GM23338 (cell line): ENCODE measurements at regions not wholly inside any gene's neighbourhood (a gene's known extent, or its start where the extent isn't known, plus 50 kb on each side); places are given as distances from the start of the nearest gene placed in this dataset.

ENCODE experiments used
- ATAC-seq: fragments of 200-7000 bp; cut with Tn5 transposase; 3 replicates; pipeline ENCODE4 v1.9.1; 2020
- DNase-seq: peaks from one replicate; pipeline ENCODE4 v3.0.0-alpha.2; 2015; ENCODE audit warnings: low spot score
- H2AFZ ChIP-seq: fragments of 200-600 bp; sonication (generic); 2 replicates; pipeline ENCODE4 v1.8.0; 2016; ENCODE audit warnings: antibody characterized with exemption, mild to moderate bottlenecking, moderate library complexity
- H3F3A ChIP-seq: fragments of 200-600 bp; sonication (generic); replicated peaks from 2 replicates; pipeline ENCODE4 v1.8.0; 2017; ENCODE audit warnings: antibody characterized with exemption, mixed run types, low read depth
- H3K27ac ChIP-seq: fragments of 200-600 bp; sonication (generic); 2 replicates; pipeline ENCODE4 v1.6.1; 2016; ENCODE audit warnings: low read depth
- H3K27me3 ChIP-seq: fragments of 200-600 bp; sonication (generic); 2 replicates; pipeline ENCODE4 v1.8.0; 2016; ENCODE audit warnings: mild to moderate bottlenecking, mixed run types, moderate library complexity; ENCODE audit not compliant: insufficient read depth
- H3K36me3 ChIP-seq: fragments of 200-600 bp; sonication (generic); 2 replicates; pipeline ENCODE4 v1.8.0; 2016; ENCODE audit warnings: mild to moderate bottlenecking; ENCODE audit not compliant: insufficient read depth
- H3K4me1 ChIP-seq: fragments of 200-600 bp; sonication (generic); 2 replicates; pipeline ENCODE4 v1.8.0; 2016; ENCODE audit warnings: mild to moderate bottlenecking, moderate library complexity; ENCODE audit not compliant: insufficient read depth
- H3K4me2 ChIP-seq: fragments of 200-600 bp; sonication (generic); 2 replicates; pipeline ENCODE4 v1.7.1; 2017; ENCODE audit warnings: mixed run types
- H3K4me3 ChIP-seq: fragments of 200-600 bp; sonication (generic); 2 replicates; pipeline ENCODE4 v1.6.1; 2016; ENCODE audit warnings: mixed run types
- H3K79me2 ChIP-seq: fragments of 200-600 bp; sonication (generic); replicated peaks from 2 replicates; pipeline ENCODE4 v1.8.0; 2017; ENCODE audit warnings: mild to moderate bottlenecking; ENCODE audit not compliant: insufficient read depth
- H3K9me2 ChIP-seq: fragments of 200-600 bp; sonication (generic); 2 replicates; pipeline ENCODE4 v1.8.0; 2017; ENCODE audit not compliant: insufficient read depth
- H4K20me1 ChIP-seq: fragments of 200-600 bp; sonication (generic); replicated peaks from 2 replicates; pipeline ENCODE4 v1.8.0; 2017; ENCODE audit warnings: mild to moderate bottlenecking; ENCODE audit not compliant: insufficient read depth
- H3K27ac Mint-ChIP-seq: 2 replicates; pipeline ENCODE4 v1.8.0; 2020; ENCODE audit warnings: inconsistent platforms, mild to moderate bottlenecking, moderate library complexity, mixed read lengths
- H3K27me3 Mint-ChIP-seq: 3 replicates; pipeline ENCODE4 v1.8.0; 2022; ENCODE audit warnings: low read depth, mild to moderate bottlenecking, moderate library complexity, mixed read lengths, inconsistent platforms; ENCODE audit not compliant: insufficient read depth, poor library complexity
- H3K36me3 Mint-ChIP-seq: 3 replicates; pipeline ENCODE4 v1.8.0; 2021; ENCODE audit warnings: low read depth, mild to moderate bottlenecking, inconsistent platforms, moderate library complexity, mixed read lengths
- H3K4me1 Mint-ChIP-seq: 3 replicates; pipeline ENCODE4 v1.8.0; 2020; ENCODE audit warnings: mild to moderate bottlenecking, inconsistent platforms, mixed read lengths
- H3K4me3 Mint-ChIP-seq: 3 replicates; pipeline ENCODE4 v1.8.0; 2021; ENCODE audit warnings: moderate library complexity, mild to moderate bottlenecking, inconsistent platforms, mixed read lengths
- H3K9me3 Mint-ChIP-seq: 3 replicates; pipeline ENCODE4 v1.8.0; 2020; ENCODE audit warnings: moderate library complexity, mild to moderate bottlenecking, inconsistent platforms, mixed read lengths
- EZH2 ChIP-seq: fragments of 200-600 bp; sonication (generic); IDR thresholded peaks from one replicate; pipeline ENCODE4 v1.8.0; 2017; ENCODE audit warnings: antibody characterized with exemption, mild to moderate bottlenecking, low read depth; ENCODE audit not compliant: unreplicated experiment
- EZH2phosphoT487 ChIP-seq: fragments of 200-600 bp; sonication (generic); IDR thresholded peaks from one replicate; pipeline ENCODE4 v1.8.1; 2018; ENCODE audit warnings: antibody characterized with exemption; ENCODE audit not compliant: unreplicated experiment
- POLR2AphosphoS5 ChIP-seq: IDR thresholded peaks from 2 replicates; pipeline ENCODE4 v1.6.1; 2016; ENCODE audit warnings: antibody characterized with exemption, low read depth
- STAT1 ChIP-seq: IDR thresholded peaks from one replicate; pipeline ENCODE4 v1.6.1; 2016; ENCODE audit warnings: antibody characterized with exemption; ENCODE audit not compliant: unreplicated experiment
- ZNF114 ChIP-seq: fragments of 250-450 bp; sonication (Bioruptor Pico); IDR thresholded peaks from 2 replicates; pipeline ENCODE4 v1.5.0; 2020; ENCODE audit warnings: mild to moderate bottlenecking, moderate library complexity
- ZNF331 ChIP-seq: fragments of 250-450 bp; sonication (Bioruptor Pico); IDR thresholded peaks from 2 replicates; pipeline ENCODE4 v1.5.0; 2020; ENCODE audit warnings: low read depth, mild to moderate bottlenecking, moderate library complexity
- TF ChIP-seq, protein P1 (sequence below), 2 experiments: fragments of 200-600 bp in 1 of 2; sonication (generic) in 1 of 2; conservative IDR thresholded peaks; 2 replicates each; pipeline versions ENCODE4 v1.5.1 to v1.6.1; 2016 to 2017; ENCODE audit warnings: antibody characterized with exemption in 2 of 2, low read depth in 2 of 2, mild to moderate bottlenecking in 2 of 2, moderate library complexity in 1 of 2
- TF ChIP-seq, protein P2 (sequence below): fragments of 250-450 bp; sonication (Bioruptor Pico); IDR thresholded peaks from 2 replicates; pipeline ENCODE4 v1.5.0; 2020; ENCODE audit warnings: mild to moderate bottlenecking, moderate library complexity

DNA sequence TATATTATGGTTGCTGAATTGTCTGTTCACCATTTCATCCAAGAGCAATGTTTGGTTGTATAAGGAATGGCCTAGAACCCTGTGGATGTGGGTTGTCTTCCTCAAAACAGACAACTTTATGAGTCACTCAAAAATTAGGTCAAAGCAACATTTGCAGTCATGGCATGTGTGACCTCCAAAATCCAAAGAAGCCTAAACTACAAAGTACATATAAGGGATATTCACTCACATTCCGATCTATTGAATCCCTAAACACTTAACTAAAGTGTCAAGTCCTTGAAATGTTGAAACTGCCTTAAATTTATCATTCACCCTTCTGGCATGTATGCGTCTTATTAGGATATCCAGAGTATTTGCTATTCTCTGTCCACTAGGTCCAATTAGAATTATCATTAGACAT is 491.5 kb downstream of the NUF2 start (continued):
- TF ChIP-seq EZH2, result no peak
- TF ChIP-seq ZNF114, result no peak
- TF ChIP-seq, protein P1, sequence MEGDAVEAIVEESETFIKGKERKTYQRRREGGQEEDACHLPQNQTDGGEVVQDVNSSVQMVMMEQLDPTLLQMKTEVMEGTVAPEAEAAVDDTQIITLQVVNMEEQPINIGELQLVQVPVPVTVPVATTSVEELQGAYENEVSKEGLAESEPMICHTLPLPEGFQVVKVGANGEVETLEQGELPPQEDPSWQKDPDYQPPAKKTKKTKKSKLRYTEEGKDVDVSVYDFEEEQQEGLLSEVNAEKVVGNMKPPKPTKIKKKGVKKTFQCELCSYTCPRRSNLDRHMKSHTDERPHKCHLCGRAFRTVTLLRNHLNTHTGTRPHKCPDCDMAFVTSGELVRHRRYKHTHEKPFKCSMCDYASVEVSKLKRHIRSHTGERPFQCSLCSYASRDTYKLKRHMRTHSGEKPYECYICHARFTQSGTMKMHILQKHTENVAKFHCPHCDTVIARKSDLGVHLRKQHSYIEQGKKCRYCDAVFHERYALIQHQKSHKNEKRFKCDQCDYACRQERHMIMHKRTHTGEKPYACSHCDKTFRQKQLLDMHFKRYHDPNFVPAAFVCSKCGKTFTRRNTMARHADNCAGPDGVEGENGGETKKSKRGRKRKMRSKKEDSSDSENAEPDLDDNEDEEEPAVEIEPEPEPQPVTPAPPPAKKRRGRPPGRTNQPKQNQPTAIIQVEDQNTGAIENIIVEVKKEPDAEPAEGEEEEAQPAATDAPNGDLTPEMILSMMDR (conservative IDR thresholded peaks at IDR 0.05; ENCODE audit: low read depth in 2 of 2), result no peak
- TF ChIP-seq ZNF331 (CRISPR knock-in tag), result no peak

DNA sequence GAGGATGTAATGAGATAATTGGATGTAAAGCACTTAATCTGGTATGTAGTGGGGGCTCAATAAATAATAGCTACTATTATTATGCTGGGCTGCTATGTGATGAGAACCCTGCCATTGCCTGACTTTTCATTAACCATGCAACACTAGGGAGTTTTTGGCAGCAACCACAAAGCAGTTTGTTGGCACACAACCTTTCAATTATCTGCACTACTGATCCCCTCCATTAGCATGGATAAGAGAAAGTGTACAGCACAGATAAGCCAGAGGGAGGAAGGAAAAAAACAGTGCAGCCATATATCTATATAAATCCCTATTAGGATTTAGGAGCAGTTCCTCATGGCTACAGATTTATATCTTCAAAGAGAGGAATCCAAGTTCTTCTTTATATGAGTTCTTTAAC is 498.5 kb downstream of the NUF2 start:
- no peaks in the 10 kb centered on the region for H3K27me3 Mint-ChIP-seq
- Histone ChIP-seq H2AFZ (no peak overlapping the region), H3K79me2 (no peaks in the 10 kb centered on the region), H3K4me3 (no peak overlapping the region), H3K9me2 (peaks cover 19% of the 10 kb centered on the region), H3K27me3 (no peaks in the 10 kb centered on the region), H3K36me3 (no peaks in the 10 kb centered on the region), H3K4me1 (no peaks in the 10 kb centered on the region), H3K4me2 (no peak overlapping the region), H4K20me1 (no peaks in the 10 kb centered on the region), H3F3A (no peaks in the 10 kb centered on the region), H3K27ac (no peak overlapping the region)
- TF ChIP-seq STAT1 (no peak), EZH2 (no peak), POLR2AphosphoS5 (no peak), EZH2phosphoT487 (no peak)
- TF ChIP-seq, protein P2, sequence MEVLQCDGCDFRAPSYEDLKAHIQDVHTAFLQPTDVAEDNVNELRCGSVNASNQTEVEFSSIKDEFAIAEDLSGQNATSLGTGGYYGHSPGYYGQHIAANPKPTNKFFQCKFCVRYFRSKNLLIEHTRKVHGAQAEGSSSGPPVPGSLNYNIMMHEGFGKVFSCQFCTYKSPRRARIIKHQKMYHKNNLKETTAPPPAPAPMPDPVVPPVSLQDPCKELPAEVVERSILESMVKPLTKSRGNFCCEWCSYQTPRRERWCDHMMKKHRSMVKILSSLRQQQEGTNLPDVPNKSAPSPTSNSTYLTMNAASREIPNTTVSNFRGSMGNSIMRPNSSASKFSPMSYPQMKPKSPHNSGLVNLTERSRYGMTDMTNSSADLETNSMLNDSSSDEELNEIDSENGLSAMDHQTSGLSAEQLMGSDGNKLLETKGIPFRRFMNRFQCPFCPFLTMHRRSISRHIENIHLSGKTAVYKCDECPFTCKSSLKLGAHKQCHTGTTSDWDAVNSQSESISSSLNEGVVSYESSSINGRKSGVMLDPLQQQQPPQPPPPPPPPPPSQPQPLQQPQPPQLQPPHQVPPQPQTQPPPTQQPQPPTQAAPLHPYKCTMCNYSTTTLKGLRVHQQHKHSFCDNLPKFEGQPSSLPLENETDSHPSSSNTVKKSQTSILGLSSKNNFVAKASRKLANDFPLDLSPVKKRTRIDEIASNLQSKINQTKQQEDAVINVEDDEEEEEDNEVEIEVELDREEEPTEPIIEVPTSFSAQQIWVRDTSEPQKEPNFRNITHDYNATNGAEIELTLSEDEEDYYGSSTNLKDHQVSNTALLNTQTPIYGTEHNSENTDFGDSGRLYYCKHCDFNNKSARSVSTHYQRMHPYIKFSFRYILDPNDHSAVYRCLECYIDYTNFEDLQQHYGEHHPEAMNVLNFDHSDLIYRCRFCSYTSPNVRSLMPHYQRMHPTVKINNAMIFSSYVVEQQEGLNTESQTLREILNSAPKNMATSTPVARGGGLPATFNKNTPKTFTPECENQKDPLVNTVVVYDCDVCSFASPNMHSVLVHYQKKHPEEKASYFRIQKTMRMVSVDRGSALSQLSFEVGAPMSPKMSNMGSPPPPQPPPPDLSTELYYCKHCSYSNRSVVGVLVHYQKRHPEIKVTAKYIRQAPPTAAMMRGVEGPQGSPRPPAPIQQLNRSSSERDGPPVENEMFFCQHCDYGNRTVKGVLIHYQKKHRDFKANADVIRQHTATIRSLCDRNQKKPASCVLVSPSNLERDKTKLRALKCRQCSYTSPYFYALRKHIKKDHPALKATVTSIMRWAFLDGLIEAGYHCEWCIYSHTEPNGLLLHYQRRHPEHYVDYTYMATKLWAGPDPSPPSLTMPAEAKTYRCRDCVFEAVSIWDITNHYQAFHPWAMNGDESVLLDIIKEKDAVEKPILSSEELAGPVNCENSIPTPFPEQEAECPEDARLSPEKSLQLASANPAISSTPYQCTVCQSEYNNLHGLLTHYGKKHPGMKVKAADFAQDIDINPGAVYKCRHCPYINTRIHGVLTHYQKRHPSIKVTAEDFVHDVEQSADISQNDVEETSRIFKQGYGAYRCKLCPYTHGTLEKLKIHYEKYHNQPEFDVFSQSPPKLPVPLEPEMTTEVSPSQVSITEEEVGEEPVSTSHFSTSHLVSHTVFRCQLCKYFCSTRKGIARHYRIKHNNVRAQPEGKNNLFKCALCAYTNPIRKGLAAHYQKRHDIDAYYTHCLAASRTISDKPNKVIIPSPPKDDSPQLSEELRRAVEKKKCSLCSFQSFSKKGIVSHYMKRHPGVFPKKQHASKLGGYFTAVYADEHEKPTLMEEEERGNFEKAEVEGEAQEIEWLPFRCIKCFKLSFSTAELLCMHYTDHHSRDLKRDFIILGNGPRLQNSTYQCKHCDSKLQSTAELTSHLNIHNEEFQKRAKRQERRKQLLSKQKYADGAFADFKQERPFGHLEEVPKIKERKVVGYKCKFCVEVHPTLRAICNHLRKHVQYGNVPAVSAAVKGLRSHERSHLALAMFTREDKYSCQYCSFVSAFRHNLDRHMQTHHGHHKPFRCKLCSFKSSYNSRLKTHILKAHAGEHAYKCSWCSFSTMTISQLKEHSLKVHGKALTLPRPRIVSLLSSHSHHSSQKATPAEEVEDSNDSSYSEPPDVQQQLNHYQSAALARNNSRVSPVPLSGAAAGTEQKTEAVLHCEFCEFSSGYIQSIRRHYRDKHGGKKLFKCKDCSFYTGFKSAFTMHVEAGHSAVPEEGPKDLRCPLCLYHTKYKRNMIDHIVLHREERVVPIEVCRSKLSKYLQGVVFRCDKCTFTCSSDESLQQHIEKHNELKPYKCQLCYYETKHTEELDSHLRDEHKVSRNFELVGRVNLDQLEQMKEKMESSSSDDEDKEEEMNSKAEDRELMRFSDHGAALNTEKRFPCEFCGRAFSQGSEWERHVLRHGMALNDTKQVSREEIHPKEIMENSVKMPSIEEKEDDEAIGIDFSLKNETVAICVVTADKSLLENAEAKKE (CRISPR knock-in tag), result no peak
- ATAC-seq, result no peak
- no peaks in the 10 kb centered on the region for H3K9me3 Mint-ChIP-seq
- no peak overlapping the region for H3K4me3 Mint-ChIP-seq
- H3K4me1 Mint-ChIP-seq, result no peaks in the 10 kb centered on the region
- no peaks in the 10 kb centered on the region for H3K36me3 Mint-ChIP-seq
- no peak overlapping the region for H3K27ac Mint-ChIP-seq
- no peak for DNase-seq
